ENCODE measurements at regions not wholly inside any gene's neighbourhood (a gene's known extent, or its start where the extent isn't known, plus 50 kb on each side); places are given as distances from the start of the nearest gene placed in this dataset.

GRCh38 chr14:50011242-50011641 lies 105.1 kb downstream of the VCPKMT start:
- intact Hi-C loops (cut with DNase I) = no loop called here
- no peak for DNase-seq (ENCODE audit: low spot score)

- intact Hi-C loops (cut with DNase I) = loop anchor here in 1 of 2 donors (1.0 kb wide), 1 partner anchor 14 kb away; no protein-coding TSS in a partner anchor
- no peak for DNase-seq (ENCODE audit: low spot score)
Measured at GRCh38 chr14:50012644-50013043, 103.7 kb downstream of the VCPKMT start.

GRCh38 chr14:50013198-50013918 lies 103.0 kb downstream of the VCPKMT start:
- intact Hi-C loops (cut with DNase I) = loop anchor here in 1 of 2 donors (1.0 kb wide), 1 partner anchor 13 kb away; no protein-coding TSS in a partner anchor
- DNase-seq (ENCODE audit: low spot score) = no peak

- intact Hi-C loops (cut with DNase I) = loop anchor here in 1 of 2 donors (1.0 kb wide), 1 partner anchor 12 kb away; no protein-coding TSS in a partner anchor
- no peak for DNase-seq (ENCODE audit: low spot score)
Measured at GRCh38 chr14:50013934-50014333, 102.4 kb downstream of the VCPKMT start.

GRCh38 chr14:50014809-50015430 lies 101.5 kb downstream of the VCPKMT start:
- intact Hi-C loops (cut with DNase I) = no loop called here
- DNase-seq (ENCODE audit: low spot score) = no peak

- no peak for DNase-seq (ENCODE audit: low spot score)
- intact Hi-C loops (cut with DNase I) = no loop called here
Measured at GRCh38 chr14:50015716-50016115, 100.7 kb downstream of the VCPKMT start.

GRCh38 chr14:50018201-50018932 lies 98.0 kb downstream of the VCPKMT start:
- DNase-seq (ENCODE audit: low spot score) = no peak

GRCh38 chr14:50018933-50019210 lies 97.5 kb downstream of the VCPKMT start:
- no peak for DNase-seq (ENCODE audit: low spot score)
- intact Hi-C loops (cut with DNase I) = loop anchor here in 1 of 2 donors (1.0 kb wide), 1 partner anchor 41 kb away; no protein-coding TSS in a partner anchor

More at GRCh38 chr14:50018201-50018932, 98.0 kb downstream of the VCPKMT start:
- intact Hi-C loops (cut with DNase I) = no loop called here

- no peak for DNase-seq (ENCODE audit: low spot score)
Measured at GRCh38 chr14:50020184-50020583, 96.2 kb downstream of the VCPKMT start.

GRCh38 chr14:50020799-50021198 lies 95.6 kb downstream of the VCPKMT start:
- intact Hi-C loops (cut with DNase I) = no loop called here
- DNase-seq (ENCODE audit: low spot score) = no peak

More at GRCh38 chr14:50020184-50020583, 96.2 kb downstream of the VCPKMT start:
- intact Hi-C loops (cut with DNase I) = no loop called here

GRCh38 chr14:50021261-50022031 lies 94.9 kb downstream of the VCPKMT start:
- DNase-seq (ENCODE audit: low spot score) = no peak
- intact Hi-C loops (cut with DNase I) = no loop called here

- no peak for DNase-seq (ENCODE audit: low spot score)
- intact Hi-C loops (cut with DNase I) = no loop called here
Measured at GRCh38 chr14:50022661-50023060, 93.7 kb downstream of the VCPKMT start.

- intact Hi-C loops (cut with DNase I) = no loop called here
- no peak for DNase-seq (ENCODE audit: low spot score)
Measured at GRCh38 chr14:50023671-50024490, 92.5 kb downstream of the VCPKMT start.

GRCh38 chr14:50025073-50025472 lies 91.3 kb downstream of the VCPKMT start:
- DNase-seq (ENCODE audit: low spot score) = no peak
- intact Hi-C loops (cut with DNase I) = no loop called here

GRCh38 chr14:50025776-50026175 lies 90.6 kb downstream of the VCPKMT start:
- DNase-seq (ENCODE audit: low spot score) = no peak
- intact Hi-C loops (cut with DNase I) = loop anchor here in 1 of 2 donors (1.0 kb wide), 1 partner anchor 12 kb away; no protein-coding TSS in a partner anchor

- no peak for DNase-seq (ENCODE audit: low spot score)
- intact Hi-C loops (cut with DNase I) = loop anchor here in 1 of 2 donors (1.0 kb wide), 1 partner anchor 13 kb away; no protein-coding TSS in a partner anchor
Measured at GRCh38 chr14:50026396-50026795, 90.0 kb downstream of the VCPKMT start.

GRCh38 chr14:50027816-50028215 lies 88.6 kb downstream of the VCPKMT start:
- intact Hi-C loops (cut with DNase I) = no loop called here
- DNase-seq (ENCODE audit: low spot score) = no peak

- intact Hi-C loops (cut with DNase I) = no loop called here
- no peak for DNase-seq (ENCODE audit: low spot score)
Measured at GRCh38 chr14:50028458-50028857, 87.9 kb downstream of the VCPKMT start.

GRCh38 chr14:50030036-50030435 lies 86.3 kb downstream of the VCPKMT start:
- intact Hi-C loops (cut with DNase I) = no loop called here
- no peak for DNase-seq (ENCODE audit: low spot score)
